ENCODE measurements at regions not wholly inside any gene's neighbourhood (a gene's known extent, or its start where the extent isn't known, plus 50 kb on each side); places are given as distances from the start of the nearest gene placed in this dataset.

DNA sequence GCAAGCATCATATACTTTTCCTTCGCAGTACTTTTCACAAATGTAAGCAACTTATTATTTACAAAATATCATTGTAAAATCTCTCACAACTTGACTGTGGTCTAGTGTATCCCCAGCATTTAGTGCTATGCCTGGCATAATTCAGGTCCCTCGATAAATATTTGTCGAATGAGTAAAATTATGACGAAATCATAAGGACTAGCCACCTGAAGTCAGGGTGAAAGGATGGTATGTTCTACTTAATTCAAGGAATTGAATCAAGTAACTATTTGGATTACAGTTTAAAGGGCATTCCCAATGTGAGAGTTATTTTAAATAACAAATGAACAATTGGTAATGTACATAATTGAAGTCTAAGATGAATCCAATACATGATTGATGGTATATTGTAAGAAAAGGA is 393.0 kb upstream of the SLC35B3 start:
- WGBS, 2 donors: 85 to 92% methylated on average over 4 of the region's 4 CpGs
- Histone ChIP-seq H3K36me3 (ENCODE audit: control insufficient read depth in 4 of 4, insufficient read depth in 4 of 4, low read length in 4 of 4) (no peaks in the 10 kb centered on the region), H3K9ac (ENCODE audit: insufficient read depth in 1 of 2, low read length in 2 of 2) (no peak overlapping the region), H3K27me3 (ENCODE audit: control insufficient read depth in 3 of 3, insufficient read depth in 3 of 3, low read length in 2 of 3) (no peaks in the 10 kb centered on the region), H3K9me3 (ENCODE audit: control insufficient read depth in 4 of 4, insufficient read depth in 3 of 4, low read length in 3 of 4) (no peaks in the 10 kb centered on the region), H3K27ac (ENCODE audit: low read depth in 1 of 2, low read length in 1 of 2) (no peak overlapping the region), H3K4me1 (ENCODE audit: control insufficient read depth in 5 of 5, insufficient read depth in 5 of 5, low read length in 5 of 5) (no peaks in the 10 kb centered on the region), H3K4me3 (no peak overlapping the region)
- ATAC-seq (ENCODE audit: insufficient read depth, low FRiP score) (no peak), DNase-seq (no peak)
- TF ChIP-seq, protein P1, sequence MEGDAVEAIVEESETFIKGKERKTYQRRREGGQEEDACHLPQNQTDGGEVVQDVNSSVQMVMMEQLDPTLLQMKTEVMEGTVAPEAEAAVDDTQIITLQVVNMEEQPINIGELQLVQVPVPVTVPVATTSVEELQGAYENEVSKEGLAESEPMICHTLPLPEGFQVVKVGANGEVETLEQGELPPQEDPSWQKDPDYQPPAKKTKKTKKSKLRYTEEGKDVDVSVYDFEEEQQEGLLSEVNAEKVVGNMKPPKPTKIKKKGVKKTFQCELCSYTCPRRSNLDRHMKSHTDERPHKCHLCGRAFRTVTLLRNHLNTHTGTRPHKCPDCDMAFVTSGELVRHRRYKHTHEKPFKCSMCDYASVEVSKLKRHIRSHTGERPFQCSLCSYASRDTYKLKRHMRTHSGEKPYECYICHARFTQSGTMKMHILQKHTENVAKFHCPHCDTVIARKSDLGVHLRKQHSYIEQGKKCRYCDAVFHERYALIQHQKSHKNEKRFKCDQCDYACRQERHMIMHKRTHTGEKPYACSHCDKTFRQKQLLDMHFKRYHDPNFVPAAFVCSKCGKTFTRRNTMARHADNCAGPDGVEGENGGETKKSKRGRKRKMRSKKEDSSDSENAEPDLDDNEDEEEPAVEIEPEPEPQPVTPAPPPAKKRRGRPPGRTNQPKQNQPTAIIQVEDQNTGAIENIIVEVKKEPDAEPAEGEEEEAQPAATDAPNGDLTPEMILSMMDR (IDR thresholded peaks at IDR 0.05; ENCODE audit: control extremely low read depth, extremely low read depth): no peak

DNA sequence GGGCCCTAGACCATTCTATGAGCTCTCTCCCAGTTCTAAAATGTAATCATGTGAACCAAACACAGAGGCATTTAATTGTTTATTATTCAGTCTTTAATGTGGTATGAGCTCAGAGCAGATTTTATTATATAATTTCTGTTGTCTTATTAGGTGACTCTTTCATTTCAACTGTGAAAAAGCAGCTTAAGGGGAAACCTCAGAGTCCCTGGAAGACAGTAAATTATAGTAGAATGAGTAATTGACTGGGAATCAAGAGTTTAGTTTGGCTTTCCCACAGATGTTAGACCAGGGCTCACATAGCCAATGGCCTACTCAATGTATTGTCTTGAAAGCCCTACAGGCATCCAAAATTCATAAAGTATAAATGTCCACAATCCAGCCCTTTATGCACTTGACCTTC is 390.4 kb upstream of the SLC35B3 start:
- H3K27ac ChIP-seq (ENCODE audit: low read depth in 1 of 2, low read length in 1 of 2): no peak overlapping the region
- TF ChIP-seq, protein P1 (IDR thresholded peaks at IDR 0.05; ENCODE audit: control extremely low read depth, extremely low read depth): no peak
- DNase-seq (no peak), ATAC-seq (ENCODE audit: insufficient read depth, low FRiP score) (no peak)
- H3K27me3 ChIP-seq (ENCODE audit: control insufficient read depth in 3 of 3, insufficient read depth in 3 of 3, low read length in 2 of 3): no peaks in the 10 kb centered on the region
- no peak overlapping the region for H3K9ac ChIP-seq (ENCODE audit: insufficient read depth in 1 of 2, low read length in 2 of 2)
- H3K4me1 ChIP-seq (ENCODE audit: control insufficient read depth in 5 of 5, insufficient read depth in 5 of 5, low read length in 5 of 5): no peaks in the 10 kb centered on the region
- H3K9me3 ChIP-seq (ENCODE audit: control insufficient read depth in 4 of 4, insufficient read depth in 3 of 4, low read length in 3 of 4): no peaks in the 10 kb centered on the region
- no peaks in the 10 kb centered on the region for H3K36me3 ChIP-seq (ENCODE audit: control insufficient read depth in 4 of 4, insufficient read depth in 4 of 4, low read length in 4 of 4)
- no peak overlapping the region for H3K4me3 ChIP-seq

DNA sequence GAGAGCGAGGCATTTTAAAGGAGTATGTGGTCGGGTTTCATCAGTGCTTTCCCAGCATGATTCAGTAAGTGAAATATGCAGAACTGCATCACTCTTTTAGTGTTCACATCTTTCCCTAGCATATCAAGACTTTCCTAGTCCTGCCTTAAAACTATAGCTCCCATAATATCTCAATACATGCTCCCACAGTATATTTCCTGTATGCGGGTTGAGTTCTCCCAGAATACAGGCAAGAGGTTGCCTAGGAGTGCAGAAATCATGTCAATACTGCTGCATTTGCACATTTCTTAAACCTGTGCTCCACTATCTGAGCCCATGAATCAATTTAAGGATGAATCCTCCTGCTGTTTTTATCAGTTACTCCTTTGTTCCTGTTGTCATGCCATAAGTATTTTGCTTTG is 386.6 kb upstream of the SLC35B3 start:
- 82 to 90% methylated on average over 3 of the region's 3 CpGs for WGBS, 2 donors
- Histone ChIP-seq H3K9me3 (ENCODE audit: control insufficient read depth in 4 of 4, insufficient read depth in 3 of 4, low read length in 3 of 4) (no peaks in the 10 kb centered on the region), H3K4me3 (no peak overlapping the region), H3K27ac (ENCODE audit: low read depth in 1 of 2, low read length in 1 of 2) (no peak overlapping the region), H3K4me1 (ENCODE audit: control insufficient read depth in 5 of 5, insufficient read depth in 5 of 5, low read length in 5 of 5) (no peaks in the 10 kb centered on the region), H3K9ac (ENCODE audit: insufficient read depth in 1 of 2, low read length in 2 of 2) (no peak overlapping the region), H3K36me3 (ENCODE audit: control insufficient read depth in 4 of 4, insufficient read depth in 4 of 4, low read length in 4 of 4) (no peaks in the 10 kb centered on the region), H3K27me3 (ENCODE audit: control insufficient read depth in 3 of 3, insufficient read depth in 3 of 3, low read length in 2 of 3) (no peaks in the 10 kb centered on the region)
- ATAC-seq (ENCODE audit: insufficient read depth, low FRiP score) (no peak), DNase-seq (no peak)
- TF ChIP-seq, protein P1 (IDR thresholded peaks at IDR 0.05; ENCODE audit: control extremely low read depth, extremely low read depth): no peak

DNA sequence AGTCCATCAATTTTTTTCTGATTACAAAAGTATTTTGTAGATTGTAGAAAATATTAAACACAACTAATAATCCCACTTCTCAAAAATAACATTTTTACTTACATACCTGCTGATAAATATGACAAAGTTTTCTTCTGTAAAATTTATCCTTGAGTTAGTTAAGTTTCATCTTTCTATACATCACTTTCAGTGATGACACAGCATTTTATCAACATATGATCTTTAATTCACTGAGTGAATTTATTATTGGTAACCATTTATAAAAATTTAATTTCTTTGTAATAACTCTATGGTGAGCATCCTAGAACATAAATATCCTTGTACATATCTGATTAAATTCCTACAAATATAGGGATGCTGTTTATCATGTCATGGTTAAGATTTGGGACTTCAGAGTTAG is 385.0 kb upstream of the SLC35B3 start:
- ATAC-seq (ENCODE audit: insufficient read depth, low FRiP score) (no peak), DNase-seq (no peak)
- TF ChIP-seq, protein P1 (IDR thresholded peaks at IDR 0.05; ENCODE audit: control extremely low read depth, extremely low read depth): no peak
- Histone ChIP-seq H3K36me3 (ENCODE audit: control insufficient read depth in 4 of 4, insufficient read depth in 4 of 4, low read length in 4 of 4) (no peaks in the 10 kb centered on the region), H3K4me1 (ENCODE audit: control insufficient read depth in 5 of 5, insufficient read depth in 5 of 5, low read length in 5 of 5) (no peaks in the 10 kb centered on the region), H3K9ac (ENCODE audit: insufficient read depth in 1 of 2, low read length in 2 of 2) (no peak overlapping the region), H3K9me3 (ENCODE audit: control insufficient read depth in 4 of 4, insufficient read depth in 3 of 4, low read length in 3 of 4) (no peaks in the 10 kb centered on the region), H3K27ac (ENCODE audit: low read depth in 1 of 2, low read length in 1 of 2) (no peak overlapping the region), H3K4me3 (no peak overlapping the region), H3K27me3 (ENCODE audit: control insufficient read depth in 3 of 3, insufficient read depth in 3 of 3, low read length in 2 of 3) (no peaks in the 10 kb centered on the region)
